NCI-H524 treated with DMSO at 0.1 percent for 48 hours (cell line): ENCODE measurements at regions not wholly inside any gene's neighbourhood (a gene's known extent, or its start where the extent isn't known, plus 50 kb on each side); places are given as distances from the start of the nearest gene placed in this dataset.

Experiments
- DNase-seq: peaks from one replicate; lab custom pipeline; 2025; lab: John Stamatoyannopoulos, UW

GRCh38 chr5:168193493-168194250 is 97.8 kb upstream of the WWC1 start:
- no peak for DNase-seq

DNA sequence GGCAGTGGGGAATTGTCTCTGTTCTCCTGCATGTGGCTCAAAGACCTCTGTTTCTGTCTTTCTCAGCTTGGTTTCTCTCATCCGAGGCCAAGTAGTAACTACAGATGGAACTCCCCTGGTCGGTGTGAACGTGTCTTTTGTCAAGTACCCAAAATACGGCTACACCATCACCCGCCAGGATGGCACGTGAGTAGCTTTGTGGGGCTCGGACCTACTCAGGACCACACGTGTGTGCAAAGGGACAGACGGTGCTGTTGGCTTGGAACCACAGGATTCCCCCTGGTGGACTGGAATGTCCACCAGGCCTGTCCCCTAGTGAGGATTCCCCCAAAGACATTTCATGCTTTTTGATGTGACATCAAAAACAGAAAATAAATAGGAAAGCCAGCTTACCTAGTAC is 96.3 kb upstream of the WWC1 start:
- DNase-seq = no peak

- no peak for DNase-seq
These were observed 93.1 kb upstream of the WWC1 start for GRCh38 chr5:168198359-168198758.

DNA sequence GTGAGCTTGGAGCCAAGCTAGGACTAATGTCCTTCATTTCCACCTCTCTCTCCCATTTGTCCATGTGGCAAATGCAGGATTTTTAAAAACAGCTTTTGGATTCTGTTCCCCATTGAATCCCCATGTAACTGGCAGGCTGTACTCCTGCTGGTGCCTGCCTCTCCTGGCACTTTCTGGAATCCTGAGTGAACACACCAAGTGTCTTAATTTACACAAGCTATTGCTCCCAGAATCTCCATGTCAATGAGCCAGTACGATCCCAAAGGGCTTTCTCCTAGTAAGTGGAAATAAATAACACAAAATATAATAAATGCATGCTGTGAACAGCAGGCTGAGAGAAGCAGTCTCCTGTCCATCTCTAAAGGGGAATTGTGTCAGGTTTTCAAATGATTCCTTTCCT is 88.4 kb upstream of the WWC1 start:
- no peak for DNase-seq

DNA sequence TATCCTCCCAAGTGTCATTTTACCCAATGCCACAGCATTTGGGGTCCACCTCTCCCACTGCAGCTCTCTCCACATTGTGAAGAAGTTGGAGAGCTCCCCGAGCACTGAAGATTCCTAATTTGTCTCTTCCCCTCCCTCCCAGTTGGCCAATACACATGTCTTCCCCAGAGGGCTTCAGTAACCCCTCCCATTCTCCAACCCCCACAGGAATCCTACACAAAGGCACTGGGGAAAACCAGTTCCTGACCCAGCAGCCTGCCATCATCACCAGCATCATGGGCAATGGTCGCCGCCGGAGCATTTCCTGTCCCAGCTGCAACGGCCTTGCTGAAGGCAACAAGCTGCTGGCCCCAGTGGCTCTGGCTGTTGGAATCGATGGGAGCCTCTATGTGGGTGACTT is 87.3 kb upstream of the WWC1 start:
- no peak for DNase-seq

GRCh38 chr5:168207450-168208029 is 83.9 kb upstream of the WWC1 start:
- no peak for DNase-seq

DNA sequence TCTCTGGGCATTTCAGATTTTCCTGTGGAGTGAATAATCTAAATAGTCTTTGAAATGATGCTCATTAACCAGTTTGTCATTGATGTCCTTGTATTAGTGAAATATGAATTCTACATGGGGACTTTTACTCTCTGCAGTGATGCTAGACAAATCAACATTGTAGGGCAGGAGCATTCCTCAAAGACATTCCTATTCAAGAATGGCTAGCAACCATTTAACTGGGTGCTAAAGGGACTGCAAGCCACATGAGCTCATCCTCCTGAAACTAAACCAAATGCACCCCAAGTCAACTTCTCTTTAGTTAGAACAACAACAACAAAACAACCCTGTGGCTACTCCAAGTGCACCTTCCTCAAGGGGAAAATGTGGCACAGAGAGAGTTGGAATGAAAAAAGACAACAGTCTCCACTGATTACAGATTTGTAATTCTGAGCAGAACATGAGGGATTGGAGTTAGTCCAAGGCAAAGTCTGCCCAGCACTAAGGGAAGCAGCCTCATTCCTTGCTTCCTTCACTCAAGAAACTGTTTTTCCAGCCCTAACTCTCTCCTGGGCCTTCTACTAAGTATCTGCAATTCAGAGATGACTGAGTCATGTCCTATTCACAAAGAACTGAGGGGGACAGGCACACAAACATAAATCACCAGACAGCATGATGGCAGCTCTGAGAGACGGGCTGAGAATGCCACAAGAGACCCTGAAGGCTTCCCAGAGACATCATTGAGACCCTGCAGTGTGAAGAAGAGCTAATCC is 82.0 kb upstream of the WWC1 start:
- no peak for DNase-seq

- DNase-seq = no peak
These were observed 81.4 kb upstream of the WWC1 start for GRCh38 chr5:168209997-168210396.

DNA sequence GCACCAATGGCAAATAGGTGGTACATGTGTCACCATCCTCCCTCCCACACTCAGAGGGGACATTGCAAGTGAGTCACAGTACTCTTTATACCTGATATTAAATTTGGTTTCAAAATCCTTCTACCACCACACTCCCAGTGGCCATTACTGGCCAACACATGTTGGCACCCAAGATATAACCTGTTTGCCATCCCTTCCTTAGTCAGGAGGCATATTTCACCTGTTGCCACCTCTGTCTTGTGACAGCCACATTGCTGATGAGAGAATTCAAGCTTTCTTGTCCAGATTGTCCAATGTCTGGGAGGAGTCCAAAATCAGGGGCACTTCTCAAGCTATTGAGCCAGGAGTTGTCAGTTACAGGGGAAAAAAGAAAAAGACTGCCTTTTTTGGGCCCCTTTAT is 80.2 kb upstream of the WWC1 start:
- DNase-seq = no peak

GRCh38 chr5:168211936-168212335 is 79.5 kb upstream of the WWC1 start:
- DNase-seq = no peak

- DNase-seq = no peak
These were observed 77.4 kb upstream of the WWC1 start for GRCh38 chr5:168214071-168214470.

GRCh38 chr5:168214886-168215285 is 76.6 kb upstream of the WWC1 start:
- no peak for DNase-seq

DNA sequence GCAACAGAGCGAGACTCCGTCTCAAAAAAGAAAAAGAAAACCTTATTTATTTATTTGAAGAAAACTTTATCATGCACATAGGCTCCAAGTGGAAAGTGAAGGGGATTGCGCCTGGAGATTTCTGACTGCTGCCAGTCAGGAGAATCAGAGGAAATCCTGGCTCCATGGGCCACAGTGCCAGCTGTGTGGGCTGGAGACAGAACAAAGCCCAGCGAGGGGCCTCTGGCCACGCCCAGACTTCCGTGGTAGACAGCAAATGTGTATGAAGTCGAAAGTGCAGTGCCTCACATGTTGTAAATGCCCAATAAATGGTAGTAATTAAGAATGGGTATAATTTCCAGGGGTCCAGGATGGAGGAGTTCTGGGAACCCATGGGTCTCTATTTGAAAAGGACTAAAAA is 75.8 kb upstream of the WWC1 start:
- DNase-seq = no peak

GRCh38 chr5:168216989-168217388 is 74.5 kb upstream of the WWC1 start:
- no peak for DNase-seq

DNA sequence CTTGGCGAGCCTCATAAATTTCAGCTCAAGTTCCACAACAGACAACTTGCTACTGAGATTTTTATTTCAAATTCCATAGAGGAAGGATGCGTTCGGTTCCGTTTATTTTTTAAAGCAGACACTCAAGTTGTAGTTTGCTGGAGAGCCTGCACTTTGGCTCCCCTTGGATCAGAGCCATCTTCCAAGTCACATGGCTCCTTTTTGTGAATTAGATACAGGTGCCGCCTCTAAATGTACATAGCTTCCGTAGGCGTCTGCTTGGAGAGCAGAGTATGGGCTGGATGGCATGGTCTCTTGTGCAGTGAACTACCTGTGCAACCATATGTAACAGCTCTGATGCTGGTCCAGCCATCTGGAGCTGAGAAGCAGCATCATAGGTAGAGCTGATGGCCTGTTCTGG is 73.9 kb upstream of the WWC1 start:
- DNase-seq = no peak

DNA sequence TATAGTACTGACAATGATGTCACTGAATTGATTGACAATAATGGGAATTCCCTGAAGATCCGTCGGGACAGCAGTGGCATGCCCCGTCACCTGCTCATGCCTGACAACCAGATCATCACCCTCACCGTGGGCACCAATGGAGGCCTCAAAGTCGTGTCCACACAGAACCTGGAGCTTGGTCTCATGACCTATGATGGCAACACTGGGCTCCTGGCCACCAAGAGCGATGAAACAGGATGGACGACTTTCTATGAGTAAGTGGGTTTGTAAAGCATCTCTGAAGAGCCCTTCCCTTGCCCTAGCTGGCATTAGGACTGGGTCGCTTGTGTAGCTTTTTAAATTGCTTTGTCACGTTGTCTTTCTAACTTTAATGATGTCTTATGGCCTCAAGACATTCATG is 72.7 kb upstream of the WWC1 start:
- DNase-seq = no peak

- no peak for DNase-seq
These were observed 71.7 kb upstream of the WWC1 start for GRCh38 chr5:168219515-168220410.

GRCh38 chr5:168224085-168224484 is 67.4 kb upstream of the WWC1 start:
- no peak for DNase-seq

- DNase-seq = no peak
These were observed 65.4 kb upstream of the WWC1 start for GRCh38 chr5:168226012-168226411.

DNA sequence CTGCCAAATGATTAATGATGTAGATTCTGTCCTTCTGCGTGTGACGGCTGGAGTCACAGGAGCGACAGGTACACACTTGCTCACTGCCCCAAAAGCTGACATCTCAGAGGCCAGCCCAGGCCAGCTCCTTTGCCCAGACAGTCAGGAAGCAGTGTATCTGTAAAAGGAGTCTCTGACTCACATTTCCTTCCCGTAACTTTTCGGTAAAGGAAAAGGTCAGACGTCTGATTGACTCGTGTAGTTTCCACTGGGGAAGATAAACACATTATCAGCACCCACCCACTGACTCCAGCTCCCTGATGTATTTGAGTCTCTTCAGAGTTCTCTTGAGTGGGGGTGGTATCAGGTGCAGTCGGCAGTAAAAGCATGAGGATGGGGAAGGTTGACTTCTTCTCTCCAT is 64.4 kb upstream of the WWC1 start:
- no peak for DNase-seq

DNA sequence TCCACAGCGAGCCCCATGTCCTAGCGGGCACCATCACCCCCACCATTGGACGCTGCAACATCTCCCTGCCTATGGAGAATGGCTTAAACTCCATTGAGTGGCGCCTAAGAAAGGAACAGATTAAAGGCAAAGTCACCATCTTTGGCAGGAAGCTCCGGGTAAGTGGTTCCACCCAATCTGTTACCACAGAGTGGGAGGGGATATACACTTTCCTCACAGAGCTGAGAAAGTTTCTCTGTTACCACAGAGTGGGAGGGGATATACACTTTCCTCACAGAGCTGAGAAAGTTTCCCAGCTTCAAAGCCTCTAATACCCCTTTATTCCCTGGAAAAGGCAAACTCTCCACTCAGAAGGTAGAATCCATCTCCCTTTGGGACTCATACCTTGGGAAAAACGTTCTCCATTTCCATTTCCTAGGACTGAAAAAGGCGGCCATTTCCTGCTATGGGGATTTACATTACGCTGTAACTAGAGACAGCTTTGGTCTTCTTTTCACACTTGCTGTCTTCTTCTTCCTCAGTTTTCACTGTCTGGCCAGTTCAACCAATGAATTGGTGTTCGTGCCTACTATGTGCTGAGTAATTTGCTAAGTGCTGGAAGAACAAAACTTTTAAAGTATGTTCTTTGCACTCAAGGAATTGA is 63.4 kb upstream of the WWC1 start:
- DNase-seq = no peak

- no peak for DNase-seq
These were observed 62.8 kb upstream of the WWC1 start for GRCh38 chr5:168228668-168229067.
